GM12878 (cell line): ENCODE measurements at regions not wholly inside any gene's neighbourhood (a gene's known extent, or its start where the extent isn't known, plus 50 kb on each side); places are given as distances from the start of the nearest gene placed in this dataset.

Experiments
- ATAC-seq: fragments of 200-7000 bp; cut with Tn5 transposase; 3 replicates; pipeline ENCODE4 v1.9.1; 2020; ENCODE audit warnings: mild to moderate bottlenecking, moderate library complexity
- BruUV-seq: library from RNA; stranded (reverse); fragments of 400-500 nt; replicated peaks from 2 replicates; lab custom pipeline; 2021; lab: Mats Ljungman, UMichigan
- CTCF ChIA-PET: fragments of 300-600 bp; sonication (Branson Sonifier 250); formaldehyde crosslinking; extraction: SDS; loops from one replicate; lab custom pipeline; 2021; ENCODE audit warnings: inconsistent platforms; lab: Yijun Ruan, JAX
- POLR2A ChIA-PET: fragments of 350-600 bp; formaldehyde crosslinking; extraction: SDS; loops from one replicate; lab custom pipeline; 2021; ENCODE audit warnings: inconsistent platforms; lab: Charles Lee
- RAD21 ChIA-PET: fragments of 300-600 bp; sonication (Branson Sonifier 250); formaldehyde crosslinking; loops from one replicate; lab custom pipeline; 2023; ENCODE audit warnings: antibody characterized with exemption; ENCODE audit not compliant: unreplicated experiment; lab: Charles Lee
- SMC1A ChIA-PET: fragments of 300-600 bp; sonication (Branson Sonifier 250); formaldehyde crosslinking; loops from one replicate; lab custom pipeline; 2023; ENCODE audit not compliant: unreplicated experiment, uncharacterized antibody; lab: Charles Lee
- DNase-seq: peaks from one replicate; pipeline ENCODE4 v3.0.0-alpha.2; 2011; ENCODE audit warnings: low read depth, low spot score
- FAIRE-seq: peaks from 3 replicates; lab custom pipeline; 2011; peaks lifted over from hg19 to GRCh38; lab: Jason Lieb, UNC
- H2AFZ ChIP-seq: 2 replicates; pipeline ENCODE4 v1.6.0; 2011; ENCODE audit warnings: low read depth, low read length, control low read depth; ENCODE audit not compliant: control insufficient read depth
- H3K27ac ChIP-seq: 2 replicates; pipeline ENCODE4 v1.5.1; 2011; ENCODE audit warnings: control low read depth; ENCODE audit not compliant: control insufficient read depth, insufficient read depth
- H3K27me3 ChIP-seq, 2 experiments: replicated peaks in 1 of 2; 2 replicates each; pipeline versions ENCODE4 v1.6.0 to v1.6.1; 2011; ENCODE audit warnings: low read length in 1 of 2; ENCODE audit not compliant: control insufficient read depth in 2 of 2, insufficient read depth in 2 of 2
- H3K36me3 ChIP-seq, 2 experiments: 2 replicates each; pipeline ENCODE4 v1.5.1; 2011; ENCODE audit warnings: low read length in 1 of 2; ENCODE audit not compliant: control insufficient read depth in 2 of 2, insufficient read depth in 2 of 2
- H3K4me1 ChIP-seq: 2 replicates; pipeline ENCODE4 v1.6.1; 2011; ENCODE audit warnings: mild to moderate bottlenecking, low read length, moderate library complexity, mixed read lengths; ENCODE audit not compliant: control insufficient read depth, insufficient read depth
- H3K4me2 ChIP-seq: 2 replicates; pipeline ENCODE4 v1.6.0; 2011; ENCODE audit warnings: control low read depth; ENCODE audit not compliant: control insufficient read depth, insufficient read depth
- H3K4me3 ChIP-seq: fragments of 200-600 bp; sonication (generic); 2 replicates; pipeline ENCODE4 v1.5.1; 2016
- H3K79me2 ChIP-seq: 2 replicates; pipeline ENCODE4 v1.6.0; 2011; ENCODE audit warnings: low read length; ENCODE audit not compliant: control insufficient read depth, insufficient read depth
- H3K9ac ChIP-seq: 2 replicates; pipeline ENCODE4 v1.8.0; 2011; ENCODE audit warnings: low read length, control low read depth, mixed read lengths; ENCODE audit not compliant: control insufficient read depth, insufficient read depth
- H3K9me3 ChIP-seq: replicated peaks from 3 replicates; pipeline ENCODE4 v1.5.1; 2011; ENCODE audit warnings: mild to moderate bottlenecking, low read length; ENCODE audit not compliant: control insufficient read depth, insufficient read depth
- H4K20me1 ChIP-seq: 2 replicates; pipeline ENCODE4 v1.6.0; 2011; ENCODE audit not compliant: control insufficient read depth, insufficient read depth
- CBX3 ChIP-seq: fragments of 200-600 bp; sonication (generic); IDR thresholded peaks from 2 replicates; pipeline ENCODE4 v1.6.1; 2016; ENCODE audit warnings: low read depth, borderline replicate concordance
- DPF2 ChIP-seq: fragments of 450-650 bp; IDR thresholded peaks from 2 replicates; pipeline ENCODE4 v1.6.1; 2017; ENCODE audit warnings: mild to moderate bottlenecking
- E2F4 ChIP-seq: IDR thresholded peaks from 2 replicates; pipeline ENCODE4 v1.6.1; 2012; ENCODE audit warnings: low read depth, low read length, improper control_type of control experiment
- EP300 ChIP-seq, 2 experiments: fragments of 150-350 bp in 1 of 2; IDR thresholded peaks; 2 replicates each; pipeline ENCODE4 v1.6.1; 2011 to 2012; ENCODE audit warnings: low read depth in 2 of 2, low read length in 2 of 2, borderline replicate concordance in 1 of 2, improper control_type of control experiment in 1 of 2, inconsistent platforms in 1 of 2; ENCODE audit not compliant: control insufficient read depth in 1 of 2
- HCFC1 ChIP-seq: fragments of 150-350 bp; IDR thresholded peaks from 2 replicates; pipeline ENCODE4 v1.6.1; 2014; ENCODE audit warnings: low read length
- NR2C2 ChIP-seq: IDR thresholded peaks from 2 replicates; pipeline ENCODE4 v1.6.1; 2011; ENCODE audit warnings: borderline replicate concordance, low read depth; ENCODE audit not compliant: control insufficient read depth, insufficient read length
- PBX3 ChIP-seq: IDR thresholded peaks from 2 replicates; pipeline ENCODE4 v1.6.1; 2011; ENCODE audit warnings: mild to moderate bottlenecking, low read depth, low read length, moderate library complexity; ENCODE audit not compliant: insufficient replicate concordance
- RELB ChIP-seq: fragments of 450-650 bp; IDR thresholded peaks from 2 replicates; pipeline ENCODE4 v1.6.1; 2017; ENCODE audit warnings: low read depth, mild to moderate bottlenecking, moderate library complexity
- RFX5 ChIP-seq: IDR thresholded peaks from 2 replicates; pipeline ENCODE4 v1.6.1; 2011; ENCODE audit warnings: low read depth, low read length, improper control_type of control experiment
- SMAD1 ChIP-seq: fragments of 450-650 bp; IDR thresholded peaks from 2 replicates; pipeline ENCODE4 v1.6.1; 2018; ENCODE audit warnings: mild to moderate bottlenecking, low read depth; ENCODE audit not compliant: partially characterized antibody
- SMC3 ChIP-seq: IDR thresholded peaks from 2 replicates; pipeline ENCODE4 v1.6.1; 2011; ENCODE audit warnings: low read length, improper control_type of control experiment, borderline replicate concordance
- SUZ12 ChIP-seq: fragments of 200-600 bp; sonication (generic); IDR thresholded peaks from one replicate; pipeline ENCODE4 v1.6.1; 2018; ENCODE audit warnings: antibody characterized with exemption, mild to moderate bottlenecking; ENCODE audit not compliant: unreplicated experiment
- WGBS: methylation state at CpG from one replicate; pipeline ENCODE4 v1.1.6; 2016; ENCODE audit warnings: low lambda C conversion rate; ENCODE audit not compliant: insufficient replicate concordance, insufficient coverage; ENCODE audit errors: missing lambda C conversion rate; 5-methylcytosine and 5-hydroxymethylcytosine counted together
- in situ Hi-C: fragments of 300-500 bp; cut with MboI; formaldehyde crosslinking; loops from 9 replicates; pipeline ENCODE4 v1.14.3; 2018; ENCODE audit warnings: mixed read lengths
- intact Hi-C: fragments of 100-400 bp; cut with micrococcal nuclease; formaldehyde crosslinking; loops from one replicate; pipeline ENCODE4 v1.14.2; 2022; ENCODE audit not compliant: unreplicated experiment

- CTCF ChIA-PET = no interaction called here
- ATAC-seq (no peak), DNase-seq (no peak), FAIRE-seq (no peak)
- H3K9me3 ChIP-seq = no peaks in the 10 kb centered on the region
- no peak overlapping the region for H2AFZ ChIP-seq
- RAD21 ChIA-PET = no interaction called here
- no peaks in the 10 kb centered on the region for H3K36me3 ChIP-seq
- H3K9ac ChIP-seq = no peak overlapping the region
- TF ChIP-seq SUZ12 (no peak), PBX3 (no peak), SMC3 (no peak), NR2C2 (no peak), E2F4 (no peak), DPF2 (no peak), CBX3 (no peak), HCFC1 (no peak), RFX5 (no peak), SMAD1 (no peak), RELB (no peak), EP300 (IDR thresholded peaks at IDR 0.05; ENCODE audit: borderline replicate concordance in 1 of 2, control insufficient read depth in 1 of 2, low read depth in 2 of 2, low read length in 2 of 2) (no peak)
- no peaks in the 10 kb centered on the region for H3K27me3 ChIP-seq
- H3K79me2 ChIP-seq = no peaks in the 10 kb centered on the region
- no peaks in the 10 kb centered on the region for H3K4me1 ChIP-seq
- no peak overlapping the region for H3K4me3 ChIP-seq
- H3K27ac ChIP-seq = no peak overlapping the region
- SMC1A ChIA-PET = interaction anchor here (0.9 kb wide), 1 partner anchor 8 kb away, joined by 3 read pairs; no protein-coding TSS in a partner anchor
- H3K4me2 ChIP-seq = no peak overlapping the region
- in situ Hi-C loops = no loop called here
- POLR2A ChIA-PET = no interaction called here
- no TSS peak for BruUV-seq
- 50% methylated on average over 5 of the region's 5 CpGs for WGBS
- no peaks in the 10 kb centered on the region for H4K20me1 ChIP-seq
- intact Hi-C loops = no loop called here
These were observed 1572.7 kb upstream of the PRR20A start for GRCh38 chr13:55567721-55568625.
